ENCODE measurements at regions not wholly inside any gene's neighbourhood (a gene's known extent, or its start where the extent isn't known, plus 50 kb on each side); places are given as distances from the start of the nearest gene placed in this dataset.
"Not testable (repeated sequence)": the region's sequence is repeated elsewhere in the genome, so short reads cannot be mapped to it uniquely, and the experiment has no call there.

DNA sequence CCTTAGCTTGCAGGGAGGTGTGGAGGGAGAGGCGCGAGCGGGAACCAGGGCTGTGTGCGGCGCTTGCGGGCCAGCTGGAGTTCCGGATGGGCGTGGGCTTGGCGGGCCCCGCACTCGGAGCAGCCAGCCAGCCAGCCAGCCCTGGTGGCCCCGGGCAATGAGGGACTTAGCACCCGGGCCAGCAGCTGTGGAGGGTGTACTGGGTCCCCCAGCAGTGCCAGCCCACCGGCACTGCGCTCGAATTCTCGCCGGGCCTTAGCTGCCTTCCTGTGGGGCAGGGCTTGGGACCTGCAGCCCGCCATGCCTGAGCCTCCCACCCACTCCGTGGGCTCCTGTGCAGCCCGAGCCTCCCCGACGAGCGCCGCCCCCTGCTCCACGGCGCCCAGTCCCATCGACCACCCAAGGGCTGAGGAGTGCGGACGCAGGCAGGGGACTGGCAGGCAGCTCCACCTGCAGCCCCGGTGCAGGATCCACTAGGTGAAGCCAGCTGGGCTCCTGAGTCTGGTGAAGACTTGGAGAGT, 462.2 kb downstream of the ACTL7B start:
- not testable (repeated sequence) for DNase-seq

DNA sequence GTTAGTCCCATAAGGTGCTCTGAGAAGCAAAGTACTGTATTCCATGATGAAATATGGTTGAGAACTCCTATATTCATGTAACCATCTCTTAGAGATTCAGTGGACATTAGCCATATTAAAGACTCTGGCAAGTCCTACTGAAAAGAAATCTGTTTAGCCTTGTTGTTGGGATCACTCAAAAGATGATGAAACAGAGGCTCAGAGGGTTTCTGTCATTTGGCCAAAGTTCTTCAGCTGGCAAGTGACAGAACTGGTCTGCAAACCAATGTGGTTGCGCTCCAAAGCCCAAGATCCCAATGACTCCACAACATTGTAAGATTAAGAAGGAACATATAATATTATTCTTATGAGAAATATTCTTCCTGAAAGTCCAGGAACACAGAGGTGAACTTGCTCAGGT, 462.9 kb downstream of the ACTL7B start:
- DNase-seq, result no peak

DNA sequence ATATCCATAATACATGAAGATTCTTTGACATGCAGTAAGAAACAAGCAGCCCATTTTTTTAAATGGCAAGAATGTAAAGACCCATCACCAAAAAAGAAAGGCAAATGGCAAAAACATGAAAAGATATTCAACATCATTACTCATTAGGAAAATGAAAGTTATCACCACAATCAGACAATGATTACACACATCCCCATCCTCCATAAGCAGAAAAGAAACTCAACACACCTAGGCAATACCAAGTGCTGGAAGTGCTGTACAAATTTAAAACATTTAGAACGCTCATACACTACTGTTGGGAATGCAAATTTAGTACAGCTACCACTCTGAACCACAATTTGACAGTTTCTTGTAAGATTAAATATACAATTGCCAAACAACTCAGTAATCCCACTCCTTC, 466.7 kb downstream of the ACTL7B start:
- no peak for DNase-seq

DNA sequence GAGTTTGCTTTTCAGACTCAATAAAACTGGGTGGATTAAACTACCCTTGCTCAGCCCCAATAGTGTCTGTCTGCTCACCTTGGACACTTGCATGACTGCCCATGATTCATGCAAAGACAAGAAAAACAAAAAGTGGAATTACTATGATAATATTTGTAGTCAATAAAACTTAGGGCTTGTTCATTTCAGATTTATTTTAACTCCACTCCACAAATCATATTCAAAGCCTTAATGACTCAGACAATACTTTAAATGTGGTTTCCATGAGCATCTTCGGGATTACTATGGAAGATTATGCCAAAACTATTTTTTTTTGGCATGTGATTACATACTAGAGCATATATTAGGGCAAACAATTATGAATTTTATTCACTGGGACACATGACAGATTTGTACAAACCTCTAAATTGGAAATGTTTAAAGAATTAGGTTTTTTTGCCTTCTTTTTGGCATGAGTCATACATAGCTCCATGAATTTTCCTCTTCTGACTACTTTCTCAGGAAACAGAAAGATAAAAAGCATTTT, 468.9 kb downstream of the ACTL7B start:
- DNase-seq, result peak; percentile 91

DNA sequence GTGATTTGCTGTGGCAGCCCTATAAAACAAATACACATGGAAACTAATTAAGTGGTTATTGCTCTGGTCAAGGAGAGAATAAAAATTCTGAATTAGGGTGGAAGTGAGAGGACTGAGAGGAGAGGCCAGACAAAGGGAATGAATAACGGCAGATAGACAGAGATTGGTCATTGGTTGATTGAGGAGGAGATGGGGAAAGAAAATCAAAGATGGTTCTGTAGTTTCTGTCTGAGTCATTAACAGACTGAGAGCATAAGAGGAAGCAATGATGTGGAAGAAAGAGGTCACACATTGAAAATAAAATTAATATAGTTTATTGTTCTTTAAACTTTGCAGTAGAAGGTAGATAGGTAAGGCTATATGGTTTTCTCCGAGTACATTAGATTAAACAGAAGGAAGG, 469.8 kb downstream of the ACTL7B start:
- DNase-seq, result no peak

DNA sequence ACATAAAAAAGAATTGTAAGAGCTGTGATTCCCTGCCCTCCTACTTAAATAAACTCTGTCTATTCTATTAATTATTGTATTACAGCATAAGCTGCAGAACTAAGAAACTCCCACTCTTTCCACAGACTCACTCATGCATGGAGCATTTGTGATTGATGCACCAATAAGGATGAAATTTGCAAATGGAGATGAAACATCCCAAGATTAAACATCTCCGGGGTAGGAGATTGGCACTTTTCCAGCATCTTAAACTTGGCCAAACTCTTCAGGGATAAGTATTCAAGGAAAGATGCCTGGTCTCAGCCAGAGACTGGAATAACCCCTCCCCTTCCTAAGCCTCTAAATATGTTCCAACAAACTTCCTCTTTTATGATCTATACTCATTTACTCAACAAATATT, 472.0 kb downstream of the ACTL7B start:
- DNase-seq, result peak; percentile 21

DNA sequence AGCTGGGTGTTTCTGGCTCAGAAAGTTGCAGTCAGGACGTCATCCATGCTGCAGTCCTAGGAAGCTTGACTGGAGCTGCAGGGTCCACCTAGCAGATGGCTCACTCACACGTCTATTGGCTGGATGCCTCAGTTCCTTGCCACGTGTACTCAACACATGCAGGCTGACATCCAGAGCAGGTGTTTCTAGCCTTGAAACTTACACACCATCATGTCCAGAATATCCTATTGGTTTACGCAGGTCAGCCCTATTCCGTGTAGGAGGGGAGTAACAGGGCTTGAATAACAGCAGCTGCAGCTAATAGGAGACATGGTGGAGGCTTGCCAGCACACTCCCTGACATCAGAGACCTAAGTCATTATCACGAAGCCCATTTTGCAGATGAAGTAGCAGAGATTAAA, 473.5 kb downstream of the ACTL7B start:
- no peak for DNase-seq

DNA sequence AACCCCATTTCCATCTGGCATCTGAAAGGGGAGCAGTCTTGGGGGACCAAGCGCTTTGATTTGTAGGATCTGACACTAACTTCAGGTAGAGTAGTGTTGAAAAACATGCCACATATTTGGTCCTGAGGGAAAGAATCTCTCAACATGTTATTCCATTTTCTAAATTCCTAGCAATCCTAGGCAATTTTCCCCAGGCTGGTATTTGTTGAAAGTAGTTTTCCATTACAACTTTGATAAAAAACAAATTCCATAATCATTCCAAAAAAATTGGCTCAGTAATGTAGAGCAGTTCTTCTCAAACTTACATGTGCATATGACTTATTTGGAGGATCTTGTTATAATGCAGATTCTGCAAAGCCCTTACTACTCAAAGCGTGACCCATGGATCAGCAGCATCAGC, 477.9 kb downstream of the ACTL7B start:
- peak; percentile 5 for DNase-seq

DNA sequence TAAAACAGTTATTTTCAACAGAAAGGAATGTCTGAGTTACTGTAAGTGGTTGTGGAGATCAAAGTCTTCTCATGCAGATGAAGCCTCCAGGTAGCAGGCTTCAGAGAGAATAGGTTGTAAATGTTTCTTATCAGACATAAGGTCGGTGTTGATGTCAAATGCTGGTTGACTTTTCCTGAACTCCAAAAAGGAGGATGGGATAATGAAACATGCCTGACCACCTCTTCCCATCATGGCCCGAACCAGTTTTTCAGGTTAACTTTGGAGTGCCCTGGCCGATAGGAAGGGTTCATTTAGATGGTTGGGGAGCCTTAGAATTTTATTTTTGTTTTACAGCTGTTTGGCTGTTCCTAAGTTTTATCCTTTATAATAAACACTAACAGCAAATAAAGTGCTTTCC, 478.4 kb downstream of the ACTL7B start:
- no peak for DNase-seq

DNA sequence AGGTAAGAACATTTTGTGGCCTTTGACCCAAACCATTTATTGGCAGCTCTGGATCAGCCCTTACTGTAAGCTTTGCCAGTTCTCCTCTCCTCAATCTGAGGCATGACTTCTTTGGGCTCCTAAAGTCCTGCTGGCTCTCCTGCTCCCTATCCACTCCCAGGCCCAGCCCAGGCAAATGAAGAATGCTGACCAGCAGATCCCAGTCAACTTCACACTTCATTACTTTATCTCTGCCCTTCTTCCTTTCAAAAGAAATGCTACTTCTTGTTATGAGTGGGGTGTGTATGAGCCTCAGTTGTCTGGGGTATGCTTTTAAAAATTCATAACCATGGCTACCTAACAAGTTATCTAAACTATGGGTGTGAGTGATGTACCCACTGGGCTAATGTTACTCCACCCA, 479.6 kb downstream of the ACTL7B start:
- no peak for DNase-seq

DNA sequence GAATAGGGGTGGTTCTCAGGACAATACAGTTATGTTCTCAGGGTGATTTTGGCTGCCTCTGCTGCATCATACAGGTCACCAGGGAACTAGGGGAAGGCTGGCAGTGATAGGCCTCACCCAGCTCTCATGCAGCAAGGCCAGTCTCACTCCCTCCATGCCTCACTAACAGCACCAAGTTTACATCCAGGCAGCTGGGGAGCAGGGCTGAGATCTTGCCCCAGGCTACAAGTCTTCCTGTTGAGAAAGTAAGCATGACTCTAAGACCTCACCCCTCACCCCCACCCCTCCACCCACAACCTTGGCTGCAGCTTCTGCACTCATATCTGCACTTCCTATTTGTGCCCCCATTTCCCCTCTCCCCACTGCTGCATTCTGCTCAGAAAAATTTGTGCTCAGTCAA, 481.2 kb downstream of the ACTL7B start:
- no peak for DNase-seq

DNA sequence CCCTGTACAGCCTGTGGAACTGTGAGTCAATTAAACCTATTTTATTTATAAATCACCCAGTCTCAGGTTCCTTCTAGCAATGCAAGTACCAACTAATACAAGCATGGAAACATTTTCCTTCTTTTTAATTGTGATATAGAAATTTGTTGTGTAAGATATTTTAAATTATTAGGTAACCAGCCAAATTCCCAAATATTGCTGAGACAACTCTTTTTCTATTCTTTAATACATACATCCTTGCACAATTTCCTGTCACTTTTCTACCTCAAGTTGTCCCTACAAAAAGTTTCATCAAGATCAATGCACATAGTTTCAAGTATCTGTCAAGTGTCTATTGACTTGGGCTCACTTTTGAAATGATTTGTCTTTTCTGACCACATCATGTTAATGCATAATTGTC, 488.6 kb downstream of the ACTL7B start:
- no peak for DNase-seq

DNA sequence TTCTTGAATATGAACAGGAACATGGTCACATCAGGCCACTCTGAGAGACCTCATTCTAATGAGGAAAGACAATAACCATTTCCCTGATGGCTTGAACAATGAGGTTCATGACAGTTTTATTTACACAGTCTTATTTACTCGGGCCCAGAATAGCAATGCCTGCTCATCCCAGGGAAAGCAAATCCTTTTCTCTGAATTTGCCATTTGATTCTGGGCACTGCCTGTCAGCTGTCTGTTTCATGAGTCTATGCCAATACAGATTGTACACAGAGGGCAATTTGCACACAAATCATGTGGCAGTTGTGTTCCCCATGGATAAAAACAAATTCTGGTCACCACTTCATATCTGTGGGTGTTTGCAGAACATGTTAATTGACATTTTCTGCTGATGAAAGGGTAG, 492.5 kb downstream of the ACTL7B start:
- no peak for DNase-seq

DNA sequence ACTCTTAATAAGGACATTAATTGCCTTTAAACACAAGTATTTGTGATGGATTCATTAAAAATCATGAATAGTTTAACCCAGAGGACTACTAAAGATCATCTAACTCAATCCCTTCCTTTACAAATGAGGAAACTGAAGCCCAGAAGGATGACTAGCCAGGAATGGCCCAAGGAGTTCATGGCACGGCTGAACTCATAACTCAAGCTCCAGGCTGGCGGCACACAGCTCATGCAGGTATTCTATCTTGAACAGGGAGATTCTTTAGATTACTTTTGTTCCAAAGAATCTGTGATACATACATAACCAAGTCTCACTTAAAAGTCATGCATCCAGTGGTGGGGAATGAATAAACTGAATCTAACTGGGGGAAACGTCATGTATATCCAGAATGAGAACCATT, 495.5 kb downstream of the ACTL7B start:
- DNase-seq, result no peak

DNA sequence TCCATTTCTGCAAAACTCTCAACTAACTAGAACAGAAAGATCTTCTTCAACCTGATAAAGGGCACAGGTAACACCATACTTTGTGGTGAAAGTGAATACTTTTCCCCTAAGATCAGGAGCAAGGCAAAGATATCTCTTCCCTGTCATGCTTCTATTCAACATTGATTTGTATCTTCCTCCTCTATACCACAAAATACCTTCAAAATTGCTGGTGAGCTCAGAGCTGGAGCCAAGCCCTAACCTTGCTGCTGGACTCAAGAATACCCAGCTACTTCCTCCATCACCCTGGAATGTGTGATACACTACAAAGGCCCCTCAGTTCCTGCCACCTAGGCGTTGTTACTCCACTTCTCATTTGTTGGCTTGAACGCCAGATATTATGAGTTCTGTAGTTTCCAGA, 499.0 kb downstream of the ACTL7B start:
- DNase-seq, result peak; percentile 9

DNA sequence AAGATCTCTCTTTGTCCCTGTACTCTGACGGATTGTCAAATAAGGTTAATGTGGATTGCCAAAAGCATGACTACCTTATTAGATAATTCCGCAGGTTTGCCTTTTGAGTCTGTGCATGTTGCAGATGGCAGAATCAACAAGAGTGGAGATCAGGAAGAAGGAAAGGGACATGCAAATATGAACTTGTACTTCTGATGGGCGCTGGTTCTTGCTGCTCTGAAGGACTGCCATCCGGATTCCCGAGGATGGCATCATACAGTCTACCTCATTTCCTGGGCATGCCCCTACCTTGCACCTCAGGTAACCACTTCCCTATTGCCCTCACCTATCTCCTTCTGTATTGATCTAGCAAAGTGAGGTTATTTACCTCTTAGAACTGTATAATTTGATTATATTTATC, 504.2 kb downstream of the ACTL7B start:
- no peak for DNase-seq

DNA sequence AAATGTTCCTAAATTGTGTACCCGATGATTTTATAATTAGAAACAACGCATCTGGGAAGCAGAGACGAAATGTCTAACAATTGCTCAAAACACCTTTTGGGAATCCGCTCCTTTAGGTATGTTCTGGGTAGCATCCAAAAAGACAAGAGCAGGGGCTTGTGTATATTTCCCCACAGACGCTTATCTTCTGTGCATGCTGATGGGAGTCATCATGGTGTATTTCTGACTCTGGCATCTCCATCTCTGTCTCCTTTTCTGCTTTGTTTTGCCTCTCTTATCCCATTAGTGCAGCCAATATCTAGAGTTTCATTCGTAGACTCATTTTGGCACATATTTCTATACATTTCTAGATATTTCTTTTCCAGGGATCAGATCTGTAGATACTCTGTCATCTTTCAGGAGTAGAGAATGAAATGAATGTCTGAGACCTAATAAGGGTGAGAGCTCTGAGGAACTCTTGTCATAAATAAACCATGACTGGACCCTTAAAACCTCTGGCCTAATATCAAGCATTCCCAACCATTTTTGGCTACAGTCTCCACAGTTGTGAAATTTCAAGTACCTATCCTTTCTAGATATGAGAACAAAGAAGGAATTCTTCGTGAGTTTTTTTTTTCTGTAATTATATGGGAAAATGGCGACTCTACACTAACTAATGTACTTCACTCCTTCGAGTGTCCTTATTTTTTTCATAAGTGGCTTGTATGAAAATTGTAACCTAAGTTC, 508.2 kb downstream of the ACTL7B start:
- no peak for DNase-seq

DNA sequence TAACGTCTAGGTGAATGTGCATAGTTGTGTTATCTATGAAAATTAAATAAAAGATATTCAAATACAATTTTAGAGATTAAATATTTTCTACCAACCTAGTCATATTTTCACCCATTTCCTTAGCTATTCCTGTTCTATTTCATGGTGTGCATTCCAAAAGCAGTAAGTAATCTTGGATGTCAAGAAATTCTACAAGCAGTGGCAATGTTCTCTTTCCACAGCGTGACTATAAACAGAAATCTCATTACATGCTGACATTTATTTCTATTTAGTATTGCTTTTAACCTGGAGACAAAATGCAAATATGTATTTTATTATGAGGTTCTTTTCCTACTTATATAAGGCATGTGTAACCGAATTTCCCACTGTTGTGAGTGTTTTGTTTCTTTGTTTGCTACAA, 510.0 kb downstream of the ACTL7B start:
- no peak for DNase-seq

DNA sequence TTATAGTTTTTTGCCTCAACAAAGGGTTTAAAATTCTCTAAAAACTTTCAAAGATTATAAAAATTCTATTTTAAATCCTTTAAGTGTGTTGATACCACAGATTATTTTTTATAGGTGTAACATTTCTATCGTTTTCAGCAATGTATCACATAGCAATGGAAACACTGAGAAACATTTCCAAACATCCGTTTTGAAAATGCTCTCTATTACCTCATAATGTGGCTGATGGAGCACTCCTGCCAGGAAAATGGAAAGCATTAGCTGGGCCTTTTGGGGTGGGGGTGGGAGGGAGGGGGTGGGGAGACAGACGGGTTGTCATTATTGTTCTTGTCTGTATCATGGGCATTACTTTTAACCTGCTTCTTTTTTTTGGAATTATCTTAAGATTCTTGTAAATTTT, 516.5 kb downstream of the ACTL7B start:
- no peak for DNase-seq

DNA sequence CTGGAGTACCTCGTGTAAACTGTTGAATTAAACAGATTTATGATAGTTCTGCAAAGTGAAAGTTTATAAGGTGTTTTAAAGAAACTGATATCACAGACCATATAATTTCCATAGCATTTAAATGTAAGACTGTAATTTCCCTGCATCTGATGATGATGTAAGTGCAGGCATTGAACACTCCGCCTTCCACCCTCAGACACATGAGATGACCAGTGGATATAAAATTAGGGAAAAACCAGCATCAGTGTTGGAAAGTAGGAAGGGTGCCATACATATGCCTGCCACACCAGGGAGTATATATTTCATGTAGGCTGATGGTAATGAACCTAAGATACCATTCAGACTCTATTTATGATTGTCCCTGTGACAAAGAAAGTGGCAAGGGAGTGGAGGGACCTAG, 519.2 kb downstream of the ACTL7B start:
- no peak for DNase-seq

DNA sequence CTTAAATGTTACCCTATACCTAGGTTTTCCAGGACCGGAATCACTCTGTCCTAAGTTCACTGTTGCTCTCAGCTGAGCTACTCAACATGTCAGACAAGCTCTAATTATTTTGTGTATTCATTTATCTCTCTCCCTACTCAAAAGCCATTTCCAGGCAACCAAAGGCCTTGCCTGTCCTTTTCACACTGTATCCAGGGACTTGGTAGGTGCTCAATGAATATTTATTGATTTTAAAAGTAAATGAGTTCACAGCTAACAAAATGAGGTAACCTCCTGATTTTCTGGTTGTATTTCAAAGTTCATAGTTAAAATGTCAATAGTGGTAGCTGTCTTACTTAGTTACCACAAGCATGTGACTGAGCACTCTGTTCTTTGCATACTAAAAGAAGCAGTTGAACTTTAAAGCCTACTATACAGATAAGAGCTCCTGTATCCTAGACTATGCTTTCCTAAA, 522.2 kb downstream of the ACTL7B start:
- DNase-seq, result no peak

DNA sequence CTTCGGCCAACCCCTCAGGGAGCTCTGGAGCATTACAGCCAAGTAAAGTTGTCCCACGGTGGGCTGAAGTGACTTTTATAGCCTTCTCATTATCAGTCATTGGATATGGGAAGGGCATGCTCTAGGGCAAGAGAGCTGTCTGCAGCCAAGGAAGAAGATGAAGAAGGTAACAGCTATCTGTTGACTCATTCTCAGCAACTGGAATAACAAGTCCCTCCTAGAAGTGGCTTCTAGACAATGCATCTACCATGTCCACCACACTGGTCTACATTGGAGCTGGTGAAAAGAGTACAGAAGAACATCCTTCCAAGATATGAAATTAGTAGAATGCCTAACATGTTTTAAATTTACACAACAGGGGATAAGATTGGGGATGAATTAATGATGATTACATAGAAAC, 524.2 kb downstream of the ACTL7B start:
- no peak for DNase-seq

DNA sequence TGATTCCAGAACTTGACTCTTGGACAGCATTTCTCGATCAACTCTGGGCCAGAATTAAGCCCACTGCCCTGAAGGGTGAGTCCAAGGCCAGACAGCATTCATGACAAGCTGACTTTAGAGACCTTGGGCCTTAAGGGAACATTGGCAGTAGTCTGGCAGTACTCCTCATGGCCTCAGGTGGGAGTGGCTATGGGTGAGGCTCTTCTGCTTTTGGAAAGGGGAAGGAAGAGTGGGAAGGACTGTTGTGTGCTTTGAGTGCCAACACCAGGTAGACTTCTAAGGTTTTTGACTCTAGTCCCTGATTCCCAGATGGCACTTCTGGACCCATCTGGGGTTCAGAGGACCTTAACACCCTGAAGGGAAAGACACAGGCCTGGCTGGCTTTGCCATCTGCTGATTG, 530.4 kb downstream of the ACTL7B start:
- no peak for DNase-seq

DNA sequence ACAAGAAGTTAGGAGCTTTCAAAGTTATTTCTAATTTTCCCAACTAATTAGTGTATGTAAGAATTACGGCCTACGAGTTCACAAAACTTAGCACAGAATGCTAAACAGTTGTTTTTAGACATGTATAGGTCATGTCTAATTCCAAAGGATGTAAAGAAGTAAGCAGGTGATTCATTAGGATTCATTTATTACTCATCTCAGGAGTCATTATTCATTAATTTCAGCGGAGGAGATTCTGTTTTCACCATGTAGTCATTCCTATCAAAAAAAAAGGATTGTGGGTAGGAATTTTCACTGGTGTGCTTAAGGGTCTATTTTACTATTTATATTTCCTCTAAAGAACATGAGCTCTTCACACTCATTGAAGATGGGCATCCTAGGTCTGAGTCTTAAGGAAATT, 532.2 kb downstream of the ACTL7B start:
- no peak for DNase-seq

All from fibroblast of skin of right biceps (primary cell).